ENCODE measurements at regions not wholly inside any gene's neighbourhood (a gene's known extent, or its start where the extent isn't known, plus 50 kb on each side); places are given as distances from the start of the nearest gene placed in this dataset.

GRCh38 chr15:27677951-27678350, 421.2 kb downstream of the OCA2 start:
- TF ChIP-seq HDGF (IDR thresholded peaks at IDR 0.05; ENCODE audit: borderline replicate concordance) (no peak), FOXA1 (IDR thresholded peaks at IDR 0.05) (no peak), L3MBTL2 (conservative IDR thresholded peaks at IDR 0.05) (no peak), SP1 (IDR thresholded peaks at IDR 0.05) (no peak), BHLHE40 (IDR thresholded peaks at IDR 0.05; ENCODE audit: borderline replicate concordance) (no peak), CTBP1 (IDR thresholded peaks at IDR 0.05; ENCODE audit: borderline replicate concordance) (no peak), NFRKB (IDR thresholded peaks at IDR 0.05) (no peak), SUZ12 (IDR thresholded peaks at IDR 0.05) (no peak), FOXM1 (IDR thresholded peaks at IDR 0.05; ENCODE audit: borderline replicate concordance) (no peak), ELF4 (IDR thresholded peaks at IDR 0.05) (no peak), FOXK2 (IDR thresholded peaks at IDR 0.05) (no peak)

Data from HEK293T (cell line).